ENCODE measurements at regions not wholly inside any gene's neighbourhood (a gene's known extent, or its start where the extent isn't known, plus 50 kb on each side); places are given as distances from the start of the nearest gene placed in this dataset.
A peak's percentile ranks its signal among the peaks of the same experiment; 100 is the strongest.

DNA sequence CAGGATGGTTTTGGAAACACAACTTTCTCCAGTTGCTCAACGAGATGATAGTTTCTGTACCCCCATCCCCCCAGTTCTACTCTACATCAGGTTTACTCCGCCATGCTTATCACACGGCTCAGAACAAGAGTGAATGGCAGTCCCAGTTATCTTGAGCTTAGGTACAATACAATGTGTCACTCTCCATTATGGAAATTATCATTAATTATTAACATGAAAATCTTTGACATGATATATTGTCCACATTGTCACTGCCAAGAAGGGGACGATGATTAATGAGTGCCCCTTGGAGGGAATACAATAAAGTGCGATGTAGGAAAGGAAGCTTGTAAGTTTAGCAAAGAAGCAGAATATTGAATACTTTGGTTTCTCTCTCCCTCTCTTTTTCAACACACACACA is 252.6 kb upstream of the CFAP20DC start:
- Histone ChIP-seq H3K9ac (no peak overlapping the region), H3K4me1 (no peaks in the 10 kb centered on the region), H3K4me2 (no peak overlapping the region), H3K9me3 (no peaks in the 10 kb centered on the region), H4K20me1 (no peaks in the 10 kb centered on the region), H3K4me3 (no peak overlapping the region), H3K27ac (no peak overlapping the region), H3K36me3 (no peaks in the 10 kb centered on the region), H3K27me3 (no peaks in the 10 kb centered on the region)
- no peak for TF ChIP-seq Cebpa-rat (IDR thresholded peaks at IDR 0.05)

GRCh38 chr3:59300733-59301132 is 250.9 kb upstream of the CFAP20DC start:
- Histone ChIP-seq H4K20me1 (no peaks in the 10 kb centered on the region), H3K4me3 (no peak overlapping the region), H3K36me3 (no peaks in the 10 kb centered on the region), H3K27me3 (no peaks in the 10 kb centered on the region), H3K4me1 (no peaks in the 10 kb centered on the region), H3K9me3 (peaks cover 4% of the 10 kb centered on the region), H3K9ac (no peak overlapping the region), H3K27ac (no peak overlapping the region), H3K4me2 (no peak overlapping the region)
- no peak for TF ChIP-seq Cebpa-rat (IDR thresholded peaks at IDR 0.05)

DNA sequence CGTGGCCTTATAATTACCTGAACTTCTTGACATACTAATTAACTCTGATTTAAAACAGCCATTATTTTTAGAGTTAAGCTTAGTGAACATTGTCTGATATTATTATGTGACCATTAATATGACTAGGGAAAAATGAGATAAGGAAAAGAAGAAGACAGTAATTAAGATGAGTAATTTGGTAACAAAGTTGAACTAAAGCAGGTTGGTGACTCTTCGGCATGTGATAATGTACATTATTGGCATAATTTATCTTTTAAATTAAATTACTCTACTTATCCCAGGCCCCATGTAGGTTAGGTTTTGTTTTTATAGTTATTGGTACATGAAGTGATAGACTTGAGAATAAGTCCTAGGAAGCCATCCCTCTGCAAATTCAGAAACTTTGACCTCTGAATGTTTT is 249.7 kb upstream of the CFAP20DC start:
- Histone ChIP-seq H3K27me3 (no peaks in the 10 kb centered on the region), H3K4me1 (no peaks in the 10 kb centered on the region), H3K4me3 (no peak overlapping the region), H3K4me2 (no peak overlapping the region), H4K20me1 (no peaks in the 10 kb centered on the region), H3K27ac (no peak overlapping the region), H3K9ac (no peak overlapping the region), H3K9me3 (peaks cover 15% of the 10 kb centered on the region), H3K36me3 (no peaks in the 10 kb centered on the region)
- no peak for TF ChIP-seq Cebpa-rat (IDR thresholded peaks at IDR 0.05)

DNA sequence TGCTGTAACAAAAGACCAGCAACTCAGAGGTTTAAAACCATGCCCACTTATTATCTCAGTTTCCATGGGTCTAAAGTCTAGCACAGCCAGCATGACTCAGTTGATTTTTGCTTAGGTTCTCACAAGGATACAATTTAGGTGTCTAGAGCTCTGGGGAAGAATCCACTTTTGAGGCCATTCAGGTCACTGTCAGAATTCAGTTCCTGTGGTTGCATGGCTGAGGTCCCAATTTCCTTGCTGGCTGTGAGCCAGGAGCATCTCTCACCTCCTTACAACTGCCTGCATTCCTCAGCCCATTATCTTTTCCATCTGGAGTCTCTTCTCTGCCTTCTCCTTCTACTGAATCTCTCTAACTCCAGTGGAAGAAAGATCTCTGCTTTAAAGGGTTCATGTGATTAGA is 240.5 kb upstream of the CFAP20DC start:
- Histone ChIP-seq H4K20me1 (no peaks in the 10 kb centered on the region), H3K27ac (no peak overlapping the region)

GRCh38 chr3:59289831-59290230 is 240.0 kb upstream of the CFAP20DC start:
- Histone ChIP-seq H3K4me1 (peaks cover 14% of the 10 kb centered on the region), H3K4me2 (no peak overlapping the region), H3K4me3 (no peak overlapping the region), H3K9me3 (peaks cover 27% of the 10 kb centered on the region), H3K27me3 (no peaks in the 10 kb centered on the region), H3K36me3 (no peaks in the 10 kb centered on the region), H3K9ac (no peak overlapping the region), H3K27ac (no peak overlapping the region), H4K20me1 (no peaks in the 10 kb centered on the region)
- no peak for TF ChIP-seq Cebpa-rat (IDR thresholded peaks at IDR 0.05)

More for the DNA sequence above, 240.5 kb upstream of the CFAP20DC start:
- TF ChIP-seq Cebpa-rat (IDR thresholded peaks at IDR 0.05): no peak
- Histone ChIP-seq H3K4me2 (peak overlapping the region; percentile 34), H3K27me3 (no peaks in the 10 kb centered on the region), H3K36me3 (no peaks in the 10 kb centered on the region), H3K4me3 (no peak overlapping the region), H3K4me1 (peaks cover 14% of the 10 kb centered on the region), H3K9me3 (peaks cover 32% of the 10 kb centered on the region), H3K9ac (no peak overlapping the region)

- Histone ChIP-seq H3K4me2 (no peak overlapping the region), H3K4me3 (no peak overlapping the region), H3K9ac (no peak overlapping the region), H3K36me3 (no peaks in the 10 kb centered on the region), H3K4me1 (peaks cover 14% of the 10 kb centered on the region), H3K27me3 (no peaks in the 10 kb centered on the region), H3K27ac (no peak overlapping the region), H3K9me3 (peaks cover 18% of the 10 kb centered on the region), H4K20me1 (no peaks in the 10 kb centered on the region)
- TF ChIP-seq Cebpa-rat (IDR thresholded peaks at IDR 0.05): no peak
Measured at GRCh38 chr3:59288951-59289350, 239.1 kb upstream of the CFAP20DC start.

GRCh38 chr3:59286791-59287531 is 237.1 kb upstream of the CFAP20DC start:
- Histone ChIP-seq H3K4me1 (peaks cover 14% of the 10 kb centered on the region), H4K20me1 (no peaks in the 10 kb centered on the region), H3K9me3 (no peaks in the 10 kb centered on the region; the same call in 1 of the 2 replicates), H3K27me3 (no peaks in the 10 kb centered on the region), H3K27ac (no peak overlapping the region), H3K9ac (no peak overlapping the region), H3K4me3 (no peak overlapping the region), H3K36me3 (no peaks in the 10 kb centered on the region), H3K4me2 (no peak overlapping the region)
- no peak for TF ChIP-seq Cebpa-rat (IDR thresholded peaks at IDR 0.05)

DNA sequence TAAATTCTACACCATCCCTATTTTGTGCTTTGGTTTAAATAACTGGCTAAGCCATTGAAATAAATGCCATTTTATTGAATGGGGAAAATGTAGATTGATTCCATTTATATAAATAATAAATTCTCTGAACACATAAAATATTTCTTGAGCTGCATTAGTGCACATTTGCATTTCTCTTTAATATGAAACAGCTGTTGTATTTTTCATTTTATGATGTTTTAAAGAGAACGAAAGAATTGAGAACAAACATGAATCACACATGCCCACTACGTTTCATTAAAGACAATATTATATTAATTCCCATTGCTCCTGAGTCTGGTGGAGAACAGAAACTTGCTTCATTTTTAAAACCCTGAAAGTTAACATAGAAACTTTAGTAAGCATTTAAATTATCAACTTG is 235.7 kb upstream of the CFAP20DC start:
- H3K4me1 ChIP-seq: peaks cover 11% of the 10 kb centered on the region
- H3K4me3 ChIP-seq: no peak overlapping the region

GRCh38 chr3:59284926-59285325 is 235.1 kb upstream of the CFAP20DC start:
- Histone ChIP-seq H3K9me3 (no peaks in the 10 kb centered on the region; the same call in 1 of the 2 replicates), H3K4me1 (peaks cover 5% of the 10 kb centered on the region; the same call in 1 of the 2 replicates), H3K4me2 (no peak overlapping the region), H3K4me3 (no peak overlapping the region), H3K27ac (no peak overlapping the region), H3K36me3 (no peaks in the 10 kb centered on the region), H3K27me3 (no peaks in the 10 kb centered on the region), H3K9ac (no peak overlapping the region), H4K20me1 (no peaks in the 10 kb centered on the region)
- no peak for TF ChIP-seq Cebpa-rat (IDR thresholded peaks at IDR 0.05)

More for the DNA sequence above, 235.7 kb upstream of the CFAP20DC start:
- H3K4me2 ChIP-seq: no peak overlapping the region
- H3K36me3 ChIP-seq: no peaks in the 10 kb centered on the region
- H3K9me3 ChIP-seq: no peaks in the 10 kb centered on the region; the same call in 1 of the 2 replicates
- no peak for TF ChIP-seq Cebpa-rat (IDR thresholded peaks at IDR 0.05)
- no peak overlapping the region for H3K9ac ChIP-seq
- H3K27ac ChIP-seq: no peak overlapping the region
- H3K27me3 ChIP-seq: no peaks in the 10 kb centered on the region
- H4K20me1 ChIP-seq: no peaks in the 10 kb centered on the region

GRCh38 chr3:59280113-59280512 is 230.3 kb upstream of the CFAP20DC start:
- Histone ChIP-seq H3K9ac (no peak overlapping the region), H4K20me1 (no peaks in the 10 kb centered on the region), H3K36me3 (no peaks in the 10 kb centered on the region), H3K4me1 (no peaks in the 10 kb centered on the region), H3K4me2 (no peak overlapping the region), H3K27me3 (no peaks in the 10 kb centered on the region), H3K9me3 (no peaks in the 10 kb centered on the region; the same call in 1 of the 2 replicates), H3K27ac (no peak overlapping the region), H3K4me3 (no peak overlapping the region)
- TF ChIP-seq Cebpa-rat (IDR thresholded peaks at IDR 0.05): no peak
